ENCODE measurements at regions not wholly inside any gene's neighbourhood (a gene's known extent, or its start where the extent isn't known, plus 50 kb on each side); places are given as distances from the start of the nearest gene placed in this dataset.
"Not testable (repeated sequence)": the region's sequence is repeated elsewhere in the genome, so short reads cannot be mapped to it uniquely, and the experiment has no call there.

GRCh38 chrY:7722566-7722965 lies 811.0 kb upstream of the AMELY start:
- DNase-seq, result no peak

DNA sequence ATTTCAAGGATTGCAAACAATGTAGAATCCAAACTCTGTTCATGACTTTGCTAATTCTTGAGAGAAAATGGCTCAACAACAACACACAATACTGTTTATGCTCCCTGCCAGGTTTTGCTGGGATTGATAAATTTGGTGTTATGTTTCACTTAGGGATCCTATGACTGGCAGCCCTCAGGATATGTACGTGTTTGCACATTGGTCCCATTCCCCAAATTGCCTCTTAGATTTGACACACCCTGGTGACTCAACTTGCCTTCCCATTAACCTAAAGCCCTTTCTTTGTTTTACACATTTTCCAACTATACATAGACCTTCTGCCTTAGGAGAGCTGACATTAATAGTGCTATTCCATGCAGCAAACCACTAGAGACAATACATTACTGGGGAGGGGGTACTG lies 809.4 kb upstream of the AMELY start:
- DNase-seq, result no peak

GRCh38 chrY:7719271-7719670 lies 807.7 kb upstream of the AMELY start:
- no peak for DNase-seq

DNA sequence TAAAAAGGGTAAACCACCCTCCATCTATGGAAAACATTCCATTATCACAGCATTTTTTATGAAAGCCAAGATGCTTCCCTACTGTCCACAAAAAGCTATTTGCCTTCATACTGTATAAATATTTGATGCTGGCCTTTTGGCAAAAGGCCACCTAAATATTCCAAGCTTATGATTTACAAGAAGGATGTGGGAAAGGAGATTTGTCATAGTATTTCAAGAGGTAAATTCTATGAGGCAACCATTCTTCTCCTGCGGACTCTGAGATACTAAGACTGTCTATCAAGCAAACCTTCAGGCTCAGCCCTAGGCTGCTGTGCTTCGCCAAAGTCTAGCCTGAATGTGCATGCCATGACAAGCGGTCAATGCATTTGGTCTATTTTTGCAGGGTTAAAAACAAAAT lies 807.1 kb upstream of the AMELY start:
- DNase-seq, result no peak

DNA sequence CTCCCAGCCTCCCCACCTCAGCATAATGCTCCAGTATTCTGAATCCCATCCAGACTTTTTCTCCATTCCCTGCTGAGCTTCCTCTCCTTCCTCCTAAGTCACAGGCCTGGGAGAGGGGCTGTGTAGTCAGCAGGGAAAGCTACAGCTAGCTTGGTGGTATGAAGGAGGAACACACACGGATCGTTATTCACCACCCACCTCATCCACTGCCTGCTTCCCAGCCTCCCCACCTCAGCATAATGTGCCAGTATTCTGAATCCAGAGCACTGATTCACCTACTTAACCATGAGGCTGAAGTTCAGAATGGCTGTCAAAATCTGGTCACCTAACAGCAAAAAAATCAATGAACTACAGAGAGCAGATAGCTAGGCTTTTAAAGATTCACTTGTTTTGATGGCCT lies 806.6 kb upstream of the AMELY start:
- DNase-seq, result no peak

GRCh38 chrY:7714426-7714825 lies 802.9 kb upstream of the AMELY start:
- DNase-seq, result no peak

GRCh38 chrY:7713738-7714137 lies 802.2 kb upstream of the AMELY start:
- DNase-seq, result not testable (repeated sequence)

- DNase-seq, result no peak
Observed at GRCh38 chrY:7712289-7712688, 800.7 kb upstream of the AMELY start.

DNA sequence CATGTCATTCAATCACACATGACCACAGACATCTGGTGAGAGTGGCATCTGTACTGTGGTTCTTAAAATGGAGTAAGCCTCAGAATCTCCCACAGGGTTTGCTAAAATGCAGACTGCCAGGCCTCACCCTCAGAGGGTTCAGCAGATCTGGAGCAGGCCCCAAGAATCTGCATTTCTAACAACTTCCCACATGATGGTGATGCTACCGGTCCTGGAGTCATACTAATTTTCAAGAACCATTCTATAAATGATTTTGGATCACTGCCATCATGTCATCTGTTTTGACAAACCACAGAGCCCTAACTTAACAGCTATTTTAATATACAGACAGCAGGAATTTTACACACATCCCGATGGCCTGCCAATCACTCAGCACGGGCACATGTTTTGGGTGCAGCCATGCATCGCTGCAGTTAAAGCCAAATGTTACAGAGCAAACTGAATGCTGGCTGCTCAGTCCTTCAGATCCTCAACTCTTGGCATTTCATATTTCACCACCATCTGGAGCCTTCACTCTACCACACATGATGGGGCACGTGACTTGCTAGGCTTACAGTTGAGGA lies 792.1 kb upstream of the AMELY start:
- no peak for DNase-seq

- no peak for DNase-seq
Observed at GRCh38 chrY:7702481-7702880, 790.9 kb upstream of the AMELY start.

DNA sequence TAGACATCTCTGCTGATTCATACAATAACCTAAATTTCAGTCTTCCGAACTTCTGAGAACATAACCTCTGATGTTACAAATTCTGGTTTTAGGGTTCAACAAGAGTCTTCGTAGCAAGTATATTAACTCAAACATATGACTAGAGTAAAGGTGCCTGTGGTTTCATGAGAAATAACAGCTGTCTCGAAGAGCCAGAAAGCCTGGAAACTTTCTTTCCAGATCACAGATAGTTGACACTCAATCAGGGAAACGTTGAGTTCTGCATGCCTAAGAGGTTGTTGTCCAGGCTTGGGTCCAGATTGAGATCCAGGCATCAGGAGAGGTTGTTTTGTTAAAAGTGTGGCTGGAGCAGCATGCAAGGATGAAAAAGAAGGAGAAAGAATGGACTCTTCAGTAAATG lies 790.1 kb upstream of the AMELY start:
- DNase-seq, result no peak

DNA sequence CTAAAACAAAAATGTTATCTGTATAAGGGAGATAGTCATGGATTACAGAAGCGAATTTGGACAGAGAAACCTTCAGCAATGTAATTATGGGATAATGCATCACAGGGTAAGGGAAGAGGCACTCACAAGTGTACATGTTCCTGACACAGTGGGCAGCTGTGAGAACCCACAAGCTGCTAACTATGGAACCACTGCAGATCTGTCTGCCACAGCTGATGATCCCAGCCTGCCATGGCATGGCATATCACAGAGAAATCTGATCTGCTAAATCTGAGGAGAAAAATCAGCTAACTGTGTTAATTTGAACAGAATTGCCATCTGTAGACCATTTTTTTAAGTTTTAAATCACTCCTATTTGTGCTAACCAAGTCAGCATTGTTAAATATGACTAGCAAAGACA lies 786.0 kb upstream of the AMELY start:
- DNase-seq, result no peak

GRCh38 chrY:7692701-7693100 lies 781.1 kb upstream of the AMELY start:
- no peak for DNase-seq

DNA sequence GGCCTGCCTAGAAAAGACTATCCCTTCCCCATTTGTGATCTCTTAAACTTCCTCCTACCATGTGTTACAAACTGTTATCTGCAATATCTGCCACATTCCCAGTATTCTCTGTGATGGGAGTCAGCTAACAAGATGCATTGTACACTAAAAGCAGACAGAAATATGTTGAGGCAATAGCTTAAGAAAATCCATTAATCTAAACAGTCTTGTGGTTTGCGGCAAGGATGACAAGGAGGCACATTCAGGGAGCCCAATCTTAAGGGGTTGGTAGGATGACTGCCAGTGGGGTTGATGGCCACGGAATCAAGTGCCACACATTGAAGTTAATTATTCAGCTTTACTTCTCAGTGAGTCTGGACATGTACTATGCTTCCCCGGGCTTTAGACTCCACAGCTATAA lies 775.5 kb upstream of the AMELY start:
- DNase-seq, result no peak

DNA sequence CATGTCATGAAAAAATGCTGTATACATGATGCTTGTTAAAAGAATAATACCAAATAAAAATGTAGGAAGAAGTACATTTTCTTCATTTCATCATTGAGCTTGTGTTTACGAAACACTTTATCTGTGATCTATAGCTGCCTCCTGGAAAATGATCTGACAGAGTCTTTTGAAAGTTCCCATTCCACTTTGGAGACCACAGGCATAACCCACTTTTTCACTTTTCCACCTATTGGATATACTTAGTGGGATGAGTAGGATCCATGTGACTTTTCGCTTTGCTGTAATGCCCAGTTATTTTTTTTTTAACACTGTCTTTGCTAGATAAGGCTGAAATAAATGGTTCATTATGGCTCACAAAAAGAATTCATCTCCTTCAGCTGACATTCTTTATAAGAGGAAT lies 773.0 kb upstream of the AMELY start:
- DNase-seq, result no peak

GRCh38 chrY:7682386-7682785 lies 770.8 kb upstream of the AMELY start:
- DNase-seq, result no peak

- no peak for DNase-seq
Observed at GRCh38 chrY:7681426-7681825, 769.9 kb upstream of the AMELY start.

- no peak for DNase-seq
Observed at GRCh38 chrY:7674465-7674864, 762.9 kb upstream of the AMELY start.

DNA sequence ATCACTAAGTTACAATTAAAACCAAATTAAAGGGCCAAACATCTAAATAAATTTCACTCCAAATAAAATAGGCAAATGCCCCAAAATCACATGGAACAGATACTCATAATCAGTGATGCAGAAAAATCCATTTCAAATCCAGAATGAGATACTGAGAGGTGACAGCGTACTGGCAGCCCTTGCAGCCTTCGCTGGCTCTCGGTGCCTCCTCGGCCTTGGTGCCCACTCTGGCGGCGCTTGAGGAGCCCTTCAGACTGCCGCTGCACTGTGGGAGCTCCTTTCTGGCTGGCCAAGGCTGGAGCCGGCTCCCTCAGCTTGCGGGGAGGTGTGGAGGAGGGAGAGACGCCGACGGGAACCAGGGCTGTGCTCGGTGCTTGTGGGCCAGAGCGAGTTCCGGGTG lies 761.2 kb upstream of the AMELY start:
- no peak for DNase-seq

DNA sequence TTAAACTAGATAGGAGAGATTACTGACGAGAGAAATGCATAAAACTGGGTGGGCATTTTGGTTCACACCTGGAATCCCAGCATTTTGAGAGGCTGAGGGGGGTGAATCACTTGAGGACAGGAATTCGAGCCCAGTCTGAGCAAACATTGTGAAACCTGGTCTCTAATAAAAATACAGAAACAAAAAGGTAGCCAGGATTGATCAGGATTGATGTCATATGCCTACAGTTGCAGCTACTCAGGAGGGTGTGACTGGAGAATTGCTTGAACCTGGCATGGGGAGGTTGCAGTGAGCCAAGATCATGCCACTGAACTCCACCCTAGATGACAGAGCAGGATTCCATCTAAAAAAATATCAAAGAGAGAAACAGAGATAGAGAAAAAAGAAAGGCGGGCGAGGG lies 751.7 kb upstream of the AMELY start:
- DNase-seq, result no peak

DNA sequence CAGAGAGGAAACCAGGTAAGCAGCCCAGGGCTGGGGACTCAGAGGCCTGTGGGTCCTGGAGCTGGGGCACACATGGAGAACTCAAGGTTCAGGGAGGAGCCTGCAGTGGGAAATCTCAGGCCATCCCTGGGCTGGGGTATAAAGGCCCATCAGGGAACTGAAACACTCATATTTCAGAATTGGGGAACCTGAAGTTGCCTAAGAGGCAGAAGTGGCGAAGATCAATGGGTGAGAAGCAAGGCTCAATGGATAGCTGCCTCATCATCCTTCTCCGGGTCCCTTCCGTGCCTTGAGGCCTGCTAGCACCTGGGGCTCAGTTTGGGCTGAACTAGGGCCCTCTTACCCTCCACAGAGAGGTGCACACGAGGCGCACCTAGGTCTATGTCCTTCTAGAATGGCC lies 747.5 kb upstream of the AMELY start:
- no peak for DNase-seq

- DNase-seq, result no peak
Observed at GRCh38 chrY:7656596-7656995, 745.0 kb upstream of the AMELY start.

DNA sequence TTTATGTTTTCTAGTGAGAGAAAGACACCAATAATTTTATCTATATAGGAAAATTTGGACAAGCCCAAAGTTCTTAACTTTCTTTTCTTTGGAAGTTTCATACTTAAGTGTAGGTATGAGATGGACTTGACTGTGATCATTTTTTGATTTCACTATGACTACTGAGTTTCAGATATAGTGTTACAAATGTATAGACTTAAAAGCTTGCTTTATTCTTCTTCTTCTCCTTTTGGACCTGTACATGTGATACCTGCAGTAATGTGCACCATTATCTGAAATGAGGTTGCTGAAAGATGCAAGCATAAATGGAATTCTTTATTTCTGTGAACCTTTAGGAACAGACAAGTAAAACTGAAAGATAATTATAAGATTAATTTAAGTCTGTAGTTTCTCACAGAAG lies 743.4 kb upstream of the AMELY start:
- peak in 1 of 5 experiments; percentile 6 for DNase-seq

DNA sequence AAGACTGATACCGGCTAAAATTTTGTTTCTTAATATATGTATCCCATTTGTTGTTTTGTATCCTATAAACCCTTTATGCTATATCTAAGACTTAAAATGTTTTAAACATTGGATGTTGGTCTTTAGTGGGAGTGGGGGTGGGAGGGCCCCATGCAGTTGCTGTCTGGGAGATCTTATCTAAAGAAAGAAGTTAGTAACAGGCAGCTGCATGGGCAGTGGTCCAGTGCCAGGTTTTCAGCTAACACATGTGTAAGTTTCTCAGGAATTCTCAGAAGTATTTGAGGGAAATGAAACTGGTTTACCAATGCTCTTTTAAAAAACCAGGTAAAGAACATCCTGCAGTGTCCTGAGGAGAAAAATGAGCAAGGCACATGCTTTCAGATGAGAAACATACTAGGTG lies 738.3 kb upstream of the AMELY start:
- not testable (repeated sequence) for DNase-seq
